OCI-LY7 (cell line): ENCODE measurements at regions not wholly inside any gene's neighbourhood (a gene's known extent, or its start where the extent isn't known, plus 50 kb on each side); places are given as distances from the start of the nearest gene placed in this dataset.

Experiments used
- BruUV-seq: library from RNA; stranded (reverse); fragments of 400-500 nt; replicated peaks from 2 replicates; lab custom pipeline; 2021; lab: Mats Ljungman, UMichigan
- CTCF ChIA-PET: fragments of 300-600 bp; sonication (Branson Sonifier 250); formaldehyde crosslinking; loops from one replicate; lab custom pipeline; 2022; ENCODE audit warnings: antibody characterized with exemption; ENCODE audit not compliant: unreplicated experiment; lab: Charles Lee
- POLR2A ChIA-PET: fragments of 300-600 bp; sonication (Branson Sonifier 250); formaldehyde crosslinking; loops from one replicate; lab custom pipeline; 2022; ENCODE audit warnings: antibody characterized with exemption; lab: Charles Lee
- DNase-seq: peaks from one replicate; pipeline ENCODE4 v3.0.0-alpha.2; 2015; ENCODE audit warnings: low spot score
- H2AFZ ChIP-seq: fragments of 200-600 bp; sonication (generic), shearing (Covaris generic); 2 replicates; pipeline ENCODE4 v1.6.1; 2014; ENCODE audit warnings: mild to moderate bottlenecking, antibody characterized with exemption, low read length, moderate library complexity
- H3K27ac ChIP-seq: fragments of 200-600 bp; sonication (generic); 2 replicates; pipeline ENCODE4 v1.5.1; 2014; ENCODE audit warnings: mixed run types, low read depth, mild to moderate bottlenecking, moderate library complexity, low read length, inconsistent platforms; ENCODE audit not compliant: poor library complexity, severe bottlenecking
- H3K36me3 ChIP-seq: fragments of 200-600 bp; sonication (generic); 2 replicates; pipeline ENCODE4 v1.6.1; 2014; ENCODE audit warnings: mild to moderate bottlenecking, antibody characterized with exemption, low read length, moderate library complexity, mixed read lengths; ENCODE audit not compliant: insufficient read depth
- H3K4me1 ChIP-seq: fragments of 200-600 bp; sonication (generic); 2 replicates; pipeline ENCODE4 v1.5.1; 2014; ENCODE audit warnings: mild to moderate bottlenecking, low read length; ENCODE audit not compliant: insufficient read depth, poor library complexity, severe bottlenecking
- H3K4me2 ChIP-seq: fragments of 200-600 bp; sonication (generic); 2 replicates; pipeline ENCODE4 v1.6.1; 2014; ENCODE audit warnings: mild to moderate bottlenecking, low read length
- H3K4me3 ChIP-seq: fragments of 200-600 bp; sonication (generic); 2 replicates; pipeline ENCODE4 v1.5.1; 2014; ENCODE audit warnings: mild to moderate bottlenecking, low read depth, low read length; ENCODE audit not compliant: poor library complexity, severe bottlenecking
- H3K79me2 ChIP-seq: fragments of 200-600 bp; sonication (generic); 2 replicates; pipeline ENCODE4 v1.6.1; 2016; ENCODE audit warnings: low read depth, mild to moderate bottlenecking, low read length, moderate library complexity, mixed read lengths; ENCODE audit not compliant: insufficient read depth
- H3K9me2 ChIP-seq: fragments of 200-600 bp; sonication (generic); 2 replicates; pipeline ENCODE4 v1.6.1; 2016; ENCODE audit warnings: mild to moderate bottlenecking, low read length, mixed read lengths; ENCODE audit not compliant: insufficient read depth
- H3K9me3 ChIP-seq: fragments of 200-600 bp; sonication (generic); 2 replicates; pipeline ENCODE4 v1.6.1; 2014; ENCODE audit warnings: mild to moderate bottlenecking, mixed run types, low read length, mixed read lengths
- H4K20me1 ChIP-seq: fragments of 200-600 bp; sonication (generic); 2 replicates; pipeline ENCODE4 v1.6.1; 2014; ENCODE audit warnings: mild to moderate bottlenecking, antibody characterized with exemption, low read length, moderate library complexity, mixed read lengths; ENCODE audit not compliant: insufficient read depth
- EZH2phosphoT487 ChIP-seq: fragments of 200-600 bp; sonication (generic); IDR thresholded peaks from 2 replicates; pipeline ENCODE4 v1.6.1; 2018; ENCODE audit warnings: low read depth, borderline replicate concordance, mild to moderate bottlenecking, mixed run types, antibody characterized with exemption, low read length, moderate library complexity, mixed read lengths
- intact Hi-C: fragments of 100-400 bp; cut with micrococcal nuclease; formaldehyde crosslinking; loops from one replicate; pipeline ENCODE4 v1.10.0; 2022; ENCODE audit not compliant: unreplicated experiment
- TF ChIP-seq, protein P1 (sequence below): fragments of 200-600 bp; sonication (generic); conservative IDR thresholded peaks from 2 replicates; pipeline ENCODE4 v1.5.1; 2014; ENCODE audit warnings: mild to moderate bottlenecking, antibody characterized with exemption, low read length, moderate library complexity, mixed read lengths

DNA sequence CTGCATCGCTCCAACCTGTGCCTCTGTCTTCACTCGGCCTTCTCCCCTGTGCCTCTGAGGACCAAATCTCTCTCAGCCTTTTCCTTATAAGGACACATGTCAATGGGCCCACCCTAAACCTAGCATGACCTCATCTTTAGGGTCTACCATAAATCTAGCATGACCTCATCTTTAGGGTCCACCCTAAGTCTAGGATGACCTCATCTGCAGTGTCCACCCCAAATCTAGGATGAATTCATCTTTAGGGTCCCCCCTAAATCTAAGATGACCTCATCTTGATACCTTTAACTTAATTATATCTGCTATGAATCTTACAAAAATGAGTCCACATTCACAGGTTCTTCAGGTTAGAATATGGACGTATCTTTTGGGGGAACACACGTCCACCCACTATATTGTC is 131.1 kb upstream of the RPL38 start:
- ChIA-PET POLR2A (no interaction called here), CTCF (no interaction called here)
- intact Hi-C loops: no loop called here
- H2AFZ ChIP-seq: no peak overlapping the region
- H3K79me2 ChIP-seq: no peaks in the 10 kb centered on the region
- H3K27ac ChIP-seq: no peak overlapping the region
- no peaks in the 10 kb centered on the region for H3K9me2 ChIP-seq
- no peaks in the 10 kb centered on the region for H3K36me3 ChIP-seq
- no peak overlapping the region for H3K4me2 ChIP-seq
- BruUV-seq: no TSS peak
- no peaks in the 10 kb centered on the region for H4K20me1 ChIP-seq
- no peaks in the 10 kb centered on the region for H3K4me1 ChIP-seq
- H3K9me3 ChIP-seq: no peaks in the 10 kb centered on the region
- TF ChIP-seq, protein P1, sequence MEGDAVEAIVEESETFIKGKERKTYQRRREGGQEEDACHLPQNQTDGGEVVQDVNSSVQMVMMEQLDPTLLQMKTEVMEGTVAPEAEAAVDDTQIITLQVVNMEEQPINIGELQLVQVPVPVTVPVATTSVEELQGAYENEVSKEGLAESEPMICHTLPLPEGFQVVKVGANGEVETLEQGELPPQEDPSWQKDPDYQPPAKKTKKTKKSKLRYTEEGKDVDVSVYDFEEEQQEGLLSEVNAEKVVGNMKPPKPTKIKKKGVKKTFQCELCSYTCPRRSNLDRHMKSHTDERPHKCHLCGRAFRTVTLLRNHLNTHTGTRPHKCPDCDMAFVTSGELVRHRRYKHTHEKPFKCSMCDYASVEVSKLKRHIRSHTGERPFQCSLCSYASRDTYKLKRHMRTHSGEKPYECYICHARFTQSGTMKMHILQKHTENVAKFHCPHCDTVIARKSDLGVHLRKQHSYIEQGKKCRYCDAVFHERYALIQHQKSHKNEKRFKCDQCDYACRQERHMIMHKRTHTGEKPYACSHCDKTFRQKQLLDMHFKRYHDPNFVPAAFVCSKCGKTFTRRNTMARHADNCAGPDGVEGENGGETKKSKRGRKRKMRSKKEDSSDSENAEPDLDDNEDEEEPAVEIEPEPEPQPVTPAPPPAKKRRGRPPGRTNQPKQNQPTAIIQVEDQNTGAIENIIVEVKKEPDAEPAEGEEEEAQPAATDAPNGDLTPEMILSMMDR: no peak
- TF ChIP-seq EZH2phosphoT487: no peak
- H3K4me3 ChIP-seq: no peak overlapping the region
- DNase-seq: no peak

GRCh38 chr17:74076446-74076845 is 127.0 kb upstream of the RPL38 start:
- Histone ChIP-seq H3K27ac (no peak overlapping the region), H3K4me3 (no peak overlapping the region), H3K9me3 (no peaks in the 10 kb centered on the region), H3K4me2 (no peak overlapping the region), H3K79me2 (no peaks in the 10 kb centered on the region), H2AFZ (no peak overlapping the region), H4K20me1 (no peaks in the 10 kb centered on the region), H3K9me2 (no peaks in the 10 kb centered on the region), H3K4me1 (no peaks in the 10 kb centered on the region), H3K36me3 (no peaks in the 10 kb centered on the region)
- no TSS peak for BruUV-seq
- DNase-seq: no peak
- TF ChIP-seq, protein P1: no peak
- no peak for TF ChIP-seq EZH2phosphoT487
- POLR2A ChIA-PET: no interaction called here
- CTCF ChIA-PET: no interaction called here
- intact Hi-C loops: no loop called here

DNA sequence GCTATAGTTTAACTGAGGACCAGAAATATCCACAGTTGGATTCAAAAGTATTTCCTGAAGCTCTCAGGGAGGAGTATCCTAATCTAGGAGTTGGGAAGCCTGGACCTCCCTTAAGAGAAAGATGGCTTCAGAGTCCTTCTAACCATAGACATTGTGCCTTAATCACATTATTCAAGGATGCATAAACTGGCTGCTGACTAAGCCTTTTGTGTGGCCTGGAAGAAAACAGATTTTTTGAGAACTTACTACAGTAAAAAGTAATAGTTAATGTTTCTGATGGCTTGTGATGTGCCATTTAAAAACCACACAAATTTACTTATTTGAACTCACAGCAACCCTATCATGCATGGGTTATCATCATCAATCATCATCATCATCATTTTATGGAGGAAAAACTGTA is 126.2 kb upstream of the RPL38 start:
- H3K4me1 ChIP-seq: no peaks in the 10 kb centered on the region
- no peaks in the 10 kb centered on the region for H4K20me1 ChIP-seq
- H3K36me3 ChIP-seq: no peaks in the 10 kb centered on the region
- no peak overlapping the region for H3K4me2 ChIP-seq
- H3K27ac ChIP-seq: no peak overlapping the region
- TF ChIP-seq EZH2phosphoT487: no peak
- TF ChIP-seq, protein P1: no peak
- no peaks in the 10 kb centered on the region for H3K9me2 ChIP-seq
- BruUV-seq: no TSS peak
- intact Hi-C loops: no loop called here
- DNase-seq: no peak
- H2AFZ ChIP-seq: no peak overlapping the region
- no peaks in the 10 kb centered on the region for H3K79me2 ChIP-seq
- CTCF ChIA-PET: no interaction called here
- H3K9me3 ChIP-seq: no peaks in the 10 kb centered on the region
- POLR2A ChIA-PET: no interaction called here
- no peak overlapping the region for H3K4me3 ChIP-seq
